ENCODE measurements at regions not wholly inside any gene's neighbourhood (a gene's known extent, or its start where the extent isn't known, plus 50 kb on each side); places are given as distances from the start of the nearest gene placed in this dataset.

- DNase-seq (ENCODE audit: low read depth in 2 of 2) = no peak
Measured at GRCh38 chr4:123265443-123265842, 131.2 kb upstream of the SPRY1 start.

GRCh38 chr4:123266221-123266620, 130.4 kb upstream of the SPRY1 start:
- DNase-seq (ENCODE audit: low read depth in 2 of 2) = no peak

GRCh38 chr4:123278755-123279154, 117.8 kb upstream of the SPRY1 start:
- DNase-seq (ENCODE audit: low read depth in 2 of 2) = no peak

- DNase-seq (ENCODE audit: low read depth in 2 of 2) = peak in 1 of 2 donors; percentile 5
Measured at GRCh38 chr4:123283371-123283895, 113.2 kb upstream of the SPRY1 start.

GRCh38 chr4:123284168-123284567, 112.4 kb upstream of the SPRY1 start:
- peak; percentile 55 to 67 for DNase-seq (ENCODE audit: low read depth in 2 of 2)

- DNase-seq (ENCODE audit: low read depth in 2 of 2) = no peak
Measured at GRCh38 chr4:123286903-123287466, 109.6 kb upstream of the SPRY1 start.

GRCh38 chr4:123288309-123289025, 108.1 kb upstream of the SPRY1 start:
- DNase-seq (ENCODE audit: low read depth in 2 of 2) = no peak

GRCh38 chr4:123291329-123291728, 105.3 kb upstream of the SPRY1 start:
- DNase-seq (ENCODE audit: low read depth in 2 of 2) = peak in 1 of 2 donors; percentile 17

- no peak for DNase-seq (ENCODE audit: low read depth in 2 of 2)
Measured at GRCh38 chr4:123297836-123298235, 98.8 kb upstream of the SPRY1 start.

- DNase-seq (ENCODE audit: low read depth in 2 of 2) = no peak
Measured at GRCh38 chr4:123298261-123298660, 98.3 kb upstream of the SPRY1 start.

GRCh38 chr4:123298801-123299200, 97.8 kb upstream of the SPRY1 start:
- no peak for DNase-seq (ENCODE audit: low read depth in 2 of 2)

GRCh38 chr4:123299212-123299691, 97.3 kb upstream of the SPRY1 start:
- DNase-seq (ENCODE audit: low read depth in 2 of 2) = peak; percentile 37 to 68

- peak in 1 of 2 donors; percentile 9 for DNase-seq (ENCODE audit: low read depth in 2 of 2)
Measured at GRCh38 chr4:123300222-123301039, 96.2 kb upstream of the SPRY1 start.

- no peak for DNase-seq (ENCODE audit: low read depth in 2 of 2)
Measured at GRCh38 chr4:123301923-123302322, 94.7 kb upstream of the SPRY1 start.

GRCh38 chr4:123304151-123304964, 92.2 kb upstream of the SPRY1 start:
- no peak for DNase-seq (ENCODE audit: low read depth in 2 of 2)

- no peak for DNase-seq (ENCODE audit: low read depth in 2 of 2)
Measured at GRCh38 chr4:123305736-123306135, 90.9 kb upstream of the SPRY1 start.

GRCh38 chr4:123306769-123307168, 89.8 kb upstream of the SPRY1 start:
- no peak for DNase-seq (ENCODE audit: low read depth in 2 of 2)

GRCh38 chr4:123308667-123309066, 87.9 kb upstream of the SPRY1 start:
- DNase-seq (ENCODE audit: low read depth in 2 of 2) = no peak

- DNase-seq (ENCODE audit: low read depth in 2 of 2) = no peak
Measured at GRCh38 chr4:123312116-123312515, 84.5 kb upstream of the SPRY1 start.

- no peak for DNase-seq (ENCODE audit: low read depth in 2 of 2)
Measured at GRCh38 chr4:123312951-123313592, 83.5 kb upstream of the SPRY1 start.

- no peak for DNase-seq (ENCODE audit: low read depth in 2 of 2)
Measured at GRCh38 chr4:123315617-123316016, 81.0 kb upstream of the SPRY1 start.
